DMS153 (cell line): ENCODE measurements at regions not wholly inside any gene's neighbourhood (a gene's known extent, or its start where the extent isn't known, plus 50 kb on each side); places are given as distances from the start of the nearest gene placed in this dataset.
A peak's percentile ranks its signal among the peaks of the same experiment; 100 is the strongest.

Experiments
- DNase-seq: peaks from one replicate; lab custom pipeline; 2025; lab: John Stamatoyannopoulos, UW

- no peak for DNase-seq
These were observed 208.9 kb upstream of the ARHGEF9 start for GRCh38 chrX:63993936-63994335.

- DNase-seq: no peak
These were observed 200.9 kb upstream of the ARHGEF9 start for GRCh38 chrX:63985906-63986305.

- no peak for DNase-seq
These were observed 194.5 kb upstream of the ARHGEF9 start for GRCh38 chrX:63979480-63979879.

- no peak for DNase-seq
These were observed 182.5 kb upstream of the ARHGEF9 start for GRCh38 chrX:63967551-63967950.

- no peak for DNase-seq
These were observed 178.2 kb upstream of the ARHGEF9 start for GRCh38 chrX:63963095-63963784.

- DNase-seq: no peak
These were observed 176.9 kb upstream of the ARHGEF9 start for GRCh38 chrX:63961964-63962363.

GRCh38 chrX:63959975-63960374 lies 175.0 kb upstream of the ARHGEF9 start:
- no peak for DNase-seq

GRCh38 chrX:63958134-63958865 lies 173.3 kb upstream of the ARHGEF9 start:
- no peak for DNase-seq

GRCh38 chrX:63935835-63936234 lies 150.8 kb upstream of the ARHGEF9 start:
- DNase-seq: no peak

- peak; percentile 11 for DNase-seq
These were observed 149.8 kb upstream of the ARHGEF9 start for GRCh38 chrX:63934791-63935190.

GRCh38 chrX:63934160-63934559 lies 149.1 kb upstream of the ARHGEF9 start:
- DNase-seq: no peak

- no peak for DNase-seq
These were observed 147.9 kb upstream of the ARHGEF9 start for GRCh38 chrX:63932907-63933306.

- no peak for DNase-seq
These were observed 147.0 kb upstream of the ARHGEF9 start for GRCh38 chrX:63932006-63932405.

- no peak for DNase-seq
These were observed 145.1 kb upstream of the ARHGEF9 start for GRCh38 chrX:63930140-63930539.

GRCh38 chrX:63929608-63930007 lies 144.6 kb upstream of the ARHGEF9 start:
- no peak for DNase-seq

- DNase-seq: no peak
These were observed 142.8 kb upstream of the ARHGEF9 start for GRCh38 chrX:63927848-63928247.

GRCh38 chrX:63922221-63922620 lies 137.2 kb upstream of the ARHGEF9 start:
- DNase-seq: no peak

- DNase-seq: no peak
These were observed 135.9 kb upstream of the ARHGEF9 start for GRCh38 chrX:63920875-63921274.

GRCh38 chrX:63919081-63919480 lies 134.1 kb upstream of the ARHGEF9 start:
- no peak for DNase-seq

GRCh38 chrX:63918611-63919010 lies 133.6 kb upstream of the ARHGEF9 start:
- no peak for DNase-seq

- DNase-seq: no peak
These were observed 132.3 kb upstream of the ARHGEF9 start for GRCh38 chrX:63917296-63917695.

- DNase-seq: no peak
These were observed 128.7 kb upstream of the ARHGEF9 start for GRCh38 chrX:63913719-63914118.

GRCh38 chrX:63889001-63889400 lies 104.0 kb upstream of the ARHGEF9 start:
- DNase-seq: no peak
